ENCODE measurements at regions not wholly inside any gene's neighbourhood (a gene's known extent, or its start where the extent isn't known, plus 50 kb on each side); places are given as distances from the start of the nearest gene placed in this dataset.

DNA sequence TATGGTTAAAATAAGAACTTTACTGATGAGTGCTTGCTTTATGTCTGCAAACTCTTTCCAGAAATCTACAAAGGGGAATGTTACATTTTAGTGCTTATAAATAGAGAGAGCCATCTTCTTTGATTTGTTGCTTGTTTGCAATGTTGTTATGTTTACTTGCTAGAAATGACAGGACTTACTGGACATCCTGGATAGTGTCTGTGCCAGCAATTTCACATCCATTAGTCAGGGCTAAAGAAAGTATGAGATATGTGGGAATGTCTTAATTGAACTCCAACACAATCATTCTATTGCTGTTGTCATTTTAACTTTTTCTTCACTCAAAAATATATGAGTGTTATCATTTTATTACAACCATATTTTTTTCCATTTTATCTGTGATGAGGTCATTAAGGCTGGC is 453.2 kb downstream of the TNS3 start:
- H4K91ac ChIP-seq (replicated peaks; ENCODE audit: insufficient read length, low read length) = no peak overlapping the region
- H3K23ac ChIP-seq (ENCODE audit: insufficient read length) = no peak overlapping the region
- H3K79me2 ChIP-seq (ENCODE audit: control insufficient read depth in 1 of 2, insufficient read depth in 2 of 2, low read length in 2 of 2) = no peaks in the 10 kb centered on the region
- no peak overlapping the region for H2BK120ac ChIP-seq (replicated peaks; ENCODE audit: low read depth, low read length)
- H3K4ac ChIP-seq (replicated peaks; ENCODE audit: insufficient read length, low read depth, low read length) = no peak overlapping the region
- H2BK20ac ChIP-seq (ENCODE audit: low read length) = no peak overlapping the region
- DNase-seq (ENCODE audit: low read depth in 1 of 2, low spot score in 2 of 2) (no peak), FAIRE-seq (no peak)
- H4K5ac ChIP-seq (ENCODE audit: insufficient read length, low read depth, low read length) = no peak overlapping the region
- H3K4me1 ChIP-seq (replicated peaks in 1 of 4; ENCODE audit: control insufficient read depth in 3 of 4, insufficient read depth in 4 of 4, low read length in 3 of 4) = no peaks in the 10 kb centered on the region
- no peak overlapping the region for H3K4me3 ChIP-seq (ENCODE audit: extremely low read depth in 1 of 4, insufficient read depth in 2 of 4, low read depth in 3 of 4, low read length in 4 of 4)
- H3K36me3 ChIP-seq (ENCODE audit: control insufficient read depth in 2 of 4, insufficient read depth in 4 of 4, low read length in 3 of 4) = no peaks in the 10 kb centered on the region
- H3K14ac ChIP-seq (ENCODE audit: insufficient read length) = no peak overlapping the region
- POLR2A ChIA-PET (ENCODE audit: partially characterized antibody) = no interaction called here
- H2AK5ac ChIP-seq (ENCODE audit: low read depth, low read length) = no peak overlapping the region
- H3K27ac ChIP-seq (ENCODE audit: low read depth, low read length) = no peak overlapping the region
- no peaks in the 10 kb centered on the region for H3K27me3 ChIP-seq (replicated peaks in 1 of 4; ENCODE audit: control insufficient read depth in 3 of 4, extremely low read depth in 1 of 4, insufficient read depth in 3 of 4, low read length in 3 of 4)
- H2BK5ac ChIP-seq (ENCODE audit: low read depth, low read length) = no peak overlapping the region
- no peak overlapping the region for H3K18ac ChIP-seq (ENCODE audit: extremely low read depth, low read length)
- H3K23me2 ChIP-seq (ENCODE audit: low read depth, low read length) = no peaks in the 10 kb centered on the region
- H2BK15ac ChIP-seq (ENCODE audit: low read length) = no peak overlapping the region
- no peak overlapping the region for H3K4me2 ChIP-seq (ENCODE audit: insufficient read depth in 1 of 2, low read depth in 2 of 2, low read length in 2 of 2)
- TF ChIP-seq ZNF274 (IDR thresholded peaks at IDR 0.05; ENCODE audit: borderline replicate concordance, extremely low read depth, low read length) (no peak), EP300 (IDR thresholded peaks at IDR 0.05; ENCODE audit: borderline replicate concordance in 1 of 2, low read depth in 2 of 2, low read length in 2 of 2) (no peak), RAD21 (IDR thresholded peaks at IDR 0.05 in 1 of 2, conservative IDR thresholded peaks at IDR 0.05 in 1 of 2; ENCODE audit: low read depth in 2 of 2, low read length in 2 of 2) (no peak), BACH1 (IDR thresholded peaks at IDR 0.05; ENCODE audit: low read length) (no peak), PHF8 (conservative IDR thresholded peaks at IDR 0.05; ENCODE audit: low read depth, low read length) (no peak), TAF1 (IDR thresholded peaks at IDR 0.05; ENCODE audit: low read depth, low read length) (no peak)
- TF ChIP-seq, protein P1, sequence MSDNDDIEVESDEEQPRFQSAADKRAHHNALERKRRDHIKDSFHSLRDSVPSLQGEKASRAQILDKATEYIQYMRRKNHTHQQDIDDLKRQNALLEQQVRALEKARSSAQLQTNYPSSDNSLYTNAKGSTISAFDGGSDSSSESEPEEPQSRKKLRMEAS (IDR thresholded peaks at IDR 0.05) = no peak
- H3K9ac ChIP-seq (replicated peaks in 1 of 4; ENCODE audit: extremely low read depth in 1 of 4, low read depth in 3 of 4, low read length in 3 of 4) = no peak overlapping the region
- no peak overlapping the region for H2AFZ ChIP-seq (ENCODE audit: low read length)
- CTCF ChIA-PET (ENCODE audit: partially characterized antibody) = no interaction called here
- H4K20me1 ChIP-seq (replicated peaks in 1 of 2; ENCODE audit: control insufficient read depth in 1 of 2, insufficient read depth in 2 of 2, low read length in 2 of 2) = no peaks in the 10 kb centered on the region
- H2BK12ac ChIP-seq (ENCODE audit: low read depth, low read length) = no peak overlapping the region
- H4K8ac ChIP-seq (ENCODE audit: extremely low read depth, insufficient read depth, low read length) = no peak overlapping the region
- no peaks in the 10 kb centered on the region for H3K79me1 ChIP-seq (ENCODE audit: low read depth, low read length)
- H3K9me3 ChIP-seq (ENCODE audit: insufficient read depth in 2 of 2, low read depth in 1 of 2, low read length in 1 of 2) = no peaks in the 10 kb centered on the region
- no peak overlapping the region for H3K56ac ChIP-seq (replicated peaks; ENCODE audit: insufficient read length, low read depth, low read length)

All from H1 (cell line).